ENCODE measurements at regions not wholly inside any gene's neighbourhood (a gene's known extent, or its start where the extent isn't known, plus 50 kb on each side); places are given as distances from the start of the nearest gene placed in this dataset.

DNA sequence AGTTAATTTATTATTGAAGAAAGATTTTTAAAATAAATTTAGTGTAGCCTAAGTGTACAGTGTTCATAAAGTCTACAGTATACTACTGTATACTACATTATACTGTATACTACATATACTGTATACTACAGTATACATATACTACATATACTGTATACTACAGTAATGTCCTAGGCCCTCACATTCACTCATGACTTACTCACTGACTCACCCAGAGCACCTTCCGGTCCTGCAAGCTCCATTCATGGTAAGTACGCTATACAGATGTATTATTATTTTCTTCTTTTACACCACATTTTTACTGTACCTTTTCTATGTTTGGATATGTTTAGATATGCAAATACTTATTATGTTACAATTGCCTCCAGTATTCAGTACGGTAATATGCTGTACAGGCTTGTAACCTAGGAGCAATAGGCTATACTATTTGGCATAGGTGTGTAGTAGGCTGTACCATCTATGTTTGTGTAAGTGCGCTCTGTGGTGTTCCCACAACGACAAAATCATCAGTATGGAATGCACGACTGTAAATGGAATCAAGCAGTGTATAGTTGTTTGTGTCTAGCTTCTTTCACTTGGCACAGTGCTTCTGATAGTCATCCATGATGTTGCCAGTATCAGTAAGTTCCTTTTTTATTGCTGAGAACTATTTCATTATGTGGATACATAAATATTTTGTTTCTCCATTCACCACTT lies 245.7 kb downstream of the MTX2 start:
- no peaks in the 10 kb centered on the region for H3K4me1 ChIP-seq (ENCODE audit: control insufficient read depth, insufficient read depth, low read length)
- ChIA-PET POLR2A (no interaction called here), CTCF (no interaction called here)
- no TSS peak for BruUV-seq (replicated peaks)
- no peak for DNase-seq (ENCODE audit: low read depth, low spot score)
- TF ChIP-seq CTCF (IDR thresholded peaks at IDR 0.05) (no peak), SIN3A (IDR thresholded peaks at IDR 0.05; ENCODE audit: borderline replicate concordance, insufficient read depth, low read depth, low read length) (no peak), POLR2AphosphoS5 (IDR thresholded peaks at IDR 0.05; ENCODE audit: low read depth, low read length) (no peak)
- TF ChIP-seq, protein P1, sequence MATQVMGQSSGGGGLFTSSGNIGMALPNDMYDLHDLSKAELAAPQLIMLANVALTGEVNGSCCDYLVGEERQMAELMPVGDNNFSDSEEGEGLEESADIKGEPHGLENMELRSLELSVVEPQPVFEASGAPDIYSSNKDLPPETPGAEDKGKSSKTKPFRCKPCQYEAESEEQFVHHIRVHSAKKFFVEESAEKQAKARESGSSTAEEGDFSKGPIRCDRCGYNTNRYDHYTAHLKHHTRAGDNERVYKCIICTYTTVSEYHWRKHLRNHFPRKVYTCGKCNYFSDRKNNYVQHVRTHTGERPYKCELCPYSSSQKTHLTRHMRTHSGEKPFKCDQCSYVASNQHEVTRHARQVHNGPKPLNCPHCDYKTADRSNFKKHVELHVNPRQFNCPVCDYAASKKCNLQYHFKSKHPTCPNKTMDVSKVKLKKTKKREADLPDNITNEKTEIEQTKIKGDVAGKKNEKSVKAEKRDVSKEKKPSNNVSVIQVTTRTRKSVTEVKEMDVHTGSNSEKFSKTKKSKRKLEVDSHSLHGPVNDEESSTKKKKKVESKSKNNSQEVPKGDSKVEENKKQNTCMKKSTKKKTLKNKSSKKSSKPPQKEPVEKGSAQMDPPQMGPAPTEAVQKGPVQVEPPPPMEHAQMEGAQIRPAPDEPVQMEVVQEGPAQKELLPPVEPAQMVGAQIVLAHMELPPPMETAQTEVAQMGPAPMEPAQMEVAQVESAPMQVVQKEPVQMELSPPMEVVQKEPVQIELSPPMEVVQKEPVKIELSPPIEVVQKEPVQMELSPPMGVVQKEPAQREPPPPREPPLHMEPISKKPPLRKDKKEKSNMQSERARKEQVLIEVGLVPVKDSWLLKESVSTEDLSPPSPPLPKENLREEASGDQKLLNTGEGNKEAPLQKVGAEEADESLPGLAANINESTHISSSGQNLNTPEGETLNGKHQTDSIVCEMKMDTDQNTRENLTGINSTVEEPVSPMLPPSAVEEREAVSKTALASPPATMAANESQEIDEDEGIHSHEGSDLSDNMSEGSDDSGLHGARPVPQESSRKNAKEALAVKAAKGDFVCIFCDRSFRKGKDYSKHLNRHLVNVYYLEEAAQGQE (IDR thresholded peaks at IDR 0.05; ENCODE audit: insufficient read depth in 1 of 2, low read depth in 2 of 2, low read length in 1 of 2): no peak
- in situ Hi-C loops (cut with HindIII; ENCODE audit: low pct_unique_long_range_greater_than_20kb, low sequenced_read_pairs) (no loop called here), intact Hi-C loops (cut with micrococcal nuclease; ENCODE audit: unreplicated experiment) (no loop called here)
- ATAC-seq: no peak
- no peak overlapping the region for H3K27ac ChIP-seq (ENCODE audit: low read length)
- no peaks in the 10 kb centered on the region for H3K27me3 ChIP-seq (ENCODE audit: control insufficient read depth, insufficient read depth, low read length)
- no peaks in the 10 kb centered on the region for H3K36me3 ChIP-seq (ENCODE audit: control insufficient read depth, insufficient read depth, low read length)
- no peak overlapping the region for H3K4me3 ChIP-seq (ENCODE audit: low read depth in 2 of 2, low read length in 2 of 2)
- no peaks in the 10 kb centered on the region for H3K9me3 ChIP-seq (ENCODE audit: control insufficient read depth, insufficient read depth, low read depth, low read length)

GRCh38 chr2:176516051-176516602 lies 246.9 kb downstream of the MTX2 start:
- Histone ChIP-seq H3K36me3 (ENCODE audit: control insufficient read depth, insufficient read depth, low read length) (no peaks in the 10 kb centered on the region), H3K4me1 (ENCODE audit: control insufficient read depth, insufficient read depth, low read length) (no peaks in the 10 kb centered on the region), H3K27me3 (ENCODE audit: control insufficient read depth, insufficient read depth, low read length) (no peaks in the 10 kb centered on the region), H3K9me3 (ENCODE audit: control insufficient read depth, insufficient read depth, low read depth, low read length) (no peaks in the 10 kb centered on the region), H3K27ac (ENCODE audit: low read length) (no peak overlapping the region), H3K4me3 (ENCODE audit: low read depth in 2 of 2, low read length in 2 of 2) (no peak overlapping the region)
- no peak for TF ChIP-seq SIN3A (IDR thresholded peaks at IDR 0.05; ENCODE audit: borderline replicate concordance, insufficient read depth, low read depth, low read length)
- TF ChIP-seq POLR2AphosphoS5 (IDR thresholded peaks at IDR 0.05; ENCODE audit: low read depth, low read length): no peak
- TF ChIP-seq, protein P1 (IDR thresholded peaks at IDR 0.05; ENCODE audit: insufficient read depth in 1 of 2, low read depth in 2 of 2, low read length in 1 of 2): no peak
- no peak for TF ChIP-seq TCF7L2 (IDR thresholded peaks at IDR 0.05; ENCODE audit: low read depth, low read length)
- TF ChIP-seq CTCF (IDR thresholded peaks at IDR 0.05): no peak
- CTCF ChIA-PET: no interaction called here
- in situ Hi-C loops (cut with HindIII; ENCODE audit: low pct_unique_long_range_greater_than_20kb, low sequenced_read_pairs): no loop called here
- ATAC-seq (no peak), DNase-seq (ENCODE audit: low read depth, low spot score) (no peak)
- POLR2A ChIA-PET: no interaction called here
- no TSS peak for BruUV-seq (replicated peaks)
- intact Hi-C loops (cut with micrococcal nuclease; ENCODE audit: unreplicated experiment): no loop called here
